ENCODE measurements at regions not wholly inside any gene's neighbourhood (a gene's known extent, or its start where the extent isn't known, plus 50 kb on each side); places are given as distances from the start of the nearest gene placed in this dataset.

- TF ChIP-seq, protein P1, sequence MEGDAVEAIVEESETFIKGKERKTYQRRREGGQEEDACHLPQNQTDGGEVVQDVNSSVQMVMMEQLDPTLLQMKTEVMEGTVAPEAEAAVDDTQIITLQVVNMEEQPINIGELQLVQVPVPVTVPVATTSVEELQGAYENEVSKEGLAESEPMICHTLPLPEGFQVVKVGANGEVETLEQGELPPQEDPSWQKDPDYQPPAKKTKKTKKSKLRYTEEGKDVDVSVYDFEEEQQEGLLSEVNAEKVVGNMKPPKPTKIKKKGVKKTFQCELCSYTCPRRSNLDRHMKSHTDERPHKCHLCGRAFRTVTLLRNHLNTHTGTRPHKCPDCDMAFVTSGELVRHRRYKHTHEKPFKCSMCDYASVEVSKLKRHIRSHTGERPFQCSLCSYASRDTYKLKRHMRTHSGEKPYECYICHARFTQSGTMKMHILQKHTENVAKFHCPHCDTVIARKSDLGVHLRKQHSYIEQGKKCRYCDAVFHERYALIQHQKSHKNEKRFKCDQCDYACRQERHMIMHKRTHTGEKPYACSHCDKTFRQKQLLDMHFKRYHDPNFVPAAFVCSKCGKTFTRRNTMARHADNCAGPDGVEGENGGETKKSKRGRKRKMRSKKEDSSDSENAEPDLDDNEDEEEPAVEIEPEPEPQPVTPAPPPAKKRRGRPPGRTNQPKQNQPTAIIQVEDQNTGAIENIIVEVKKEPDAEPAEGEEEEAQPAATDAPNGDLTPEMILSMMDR (IDR thresholded peaks at IDR 0.05; ENCODE audit: low read depth, low read length, poor library complexity, severe bottlenecking) = no peak
- TF ChIP-seq EZH2phosphoT487 (IDR thresholded peaks at IDR 0.05; ENCODE audit: borderline replicate concordance, low read length) = no peak
These were observed 352.3 kb upstream of the CDH7 start for GRCh38 chr18:65398347-65399075.
